GM19099 (cell line): ENCODE measurements at regions not wholly inside any gene's neighbourhood (a gene's known extent, or its start where the extent isn't known, plus 50 kb on each side); places are given as distances from the start of the nearest gene placed in this dataset.

ENCODE experiments used
- POLR2A ChIP-seq: IDR thresholded peaks from 3 replicates; pipeline ENCODE4 v1.6.1; 2011; ENCODE audit warnings: low read depth; ENCODE audit not compliant: insufficient read length; ENCODE audit errors: extremely low read depth

- TF ChIP-seq POLR2A = no peak
Observed at GRCh38 chr1:209153411-209153810, 430.1 kb upstream of the CAMK1G start.

DNA sequence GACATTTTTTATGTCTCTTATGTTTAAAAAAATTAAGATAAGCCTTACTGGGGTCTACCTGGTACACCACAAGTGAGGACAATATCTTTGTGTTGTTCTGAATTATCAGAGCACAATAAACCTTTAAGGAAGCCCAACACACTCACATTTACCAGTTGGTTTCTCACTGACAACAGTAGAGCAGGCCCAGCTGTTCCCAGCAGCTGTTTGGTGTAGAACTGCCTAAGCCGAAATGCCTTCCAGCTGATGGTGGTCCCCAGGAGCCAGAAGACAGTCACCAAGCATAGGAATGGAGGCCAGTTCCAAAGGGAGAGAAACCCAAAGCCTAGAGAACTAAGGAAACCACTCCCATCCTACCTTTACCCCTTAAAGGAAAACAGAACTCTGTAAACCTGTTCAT is 428.6 kb upstream of the CAMK1G start:
- no peak for TF ChIP-seq POLR2A

DNA sequence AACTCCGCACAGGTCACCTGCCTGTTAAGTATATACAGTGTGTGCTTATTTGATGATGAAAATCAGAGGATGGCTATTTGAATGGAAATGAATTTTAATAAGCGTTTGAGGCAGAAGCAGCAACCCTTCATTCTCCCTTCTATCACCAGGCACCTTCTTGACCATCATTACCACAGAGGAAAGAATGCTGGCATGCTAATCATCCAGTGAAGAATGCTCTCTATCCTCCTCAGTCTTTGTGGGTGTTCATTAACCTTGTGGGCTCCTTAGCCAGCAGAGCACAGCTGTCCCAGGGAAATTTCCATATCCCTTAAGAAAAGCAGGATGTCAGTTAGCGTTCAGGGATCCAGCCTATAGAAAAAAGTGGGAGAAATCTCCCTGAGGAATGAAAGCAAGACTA is 428.0 kb upstream of the CAMK1G start:
- TF ChIP-seq POLR2A = no peak

DNA sequence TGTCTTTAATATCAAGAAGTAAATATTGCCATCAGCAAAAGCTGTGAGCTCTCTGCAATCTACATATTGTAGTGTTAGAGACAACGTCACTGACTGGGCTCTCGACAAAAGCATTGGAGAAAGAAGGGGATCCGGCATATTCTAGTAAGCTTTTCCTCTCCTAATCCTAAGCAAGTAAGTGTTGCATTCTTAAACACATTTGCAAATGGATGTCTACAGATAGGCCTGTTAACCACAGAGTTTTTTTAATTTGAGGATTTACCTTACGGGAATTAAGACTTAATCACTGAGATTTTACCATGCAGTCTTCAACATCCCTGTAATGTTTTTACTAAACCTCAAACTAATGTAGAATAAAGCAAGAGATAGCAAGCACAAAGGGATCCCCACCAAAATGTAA is 426.5 kb upstream of the CAMK1G start:
- no peak for TF ChIP-seq POLR2A

DNA sequence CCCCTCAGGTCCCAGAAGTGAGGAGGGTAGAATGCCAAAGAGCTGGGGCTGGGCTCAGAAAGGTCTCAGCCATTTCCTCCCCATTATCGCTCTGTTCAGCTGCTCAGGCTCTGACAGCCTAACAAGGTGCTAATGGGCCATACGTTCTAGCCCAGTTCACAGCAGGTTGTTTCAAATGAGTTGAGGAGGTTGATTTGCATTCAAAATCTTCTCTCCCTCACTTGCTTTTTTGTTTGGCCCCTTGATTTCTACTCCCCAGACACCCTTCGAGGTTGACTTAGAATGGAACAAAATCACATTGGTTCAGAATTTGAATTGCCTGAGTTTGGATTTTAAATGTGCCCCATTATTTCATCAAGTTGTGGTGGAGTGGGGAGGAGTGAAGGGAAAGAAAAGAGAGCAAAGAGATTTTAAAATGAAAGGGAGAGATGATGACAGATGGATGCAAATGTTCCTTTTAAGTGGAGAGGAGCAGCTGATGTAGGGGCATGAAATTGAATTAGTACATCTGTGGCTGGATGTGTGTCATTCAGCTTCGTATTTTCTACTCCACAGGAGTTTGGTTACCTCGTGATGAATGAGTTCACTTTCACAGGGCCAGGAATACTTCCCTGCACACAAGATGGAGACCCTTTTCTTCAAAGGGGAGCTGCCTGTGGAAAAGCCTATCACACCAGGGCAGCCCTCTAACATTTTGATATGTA is 425.8 kb upstream of the CAMK1G start:
- no peak for TF ChIP-seq POLR2A

DNA sequence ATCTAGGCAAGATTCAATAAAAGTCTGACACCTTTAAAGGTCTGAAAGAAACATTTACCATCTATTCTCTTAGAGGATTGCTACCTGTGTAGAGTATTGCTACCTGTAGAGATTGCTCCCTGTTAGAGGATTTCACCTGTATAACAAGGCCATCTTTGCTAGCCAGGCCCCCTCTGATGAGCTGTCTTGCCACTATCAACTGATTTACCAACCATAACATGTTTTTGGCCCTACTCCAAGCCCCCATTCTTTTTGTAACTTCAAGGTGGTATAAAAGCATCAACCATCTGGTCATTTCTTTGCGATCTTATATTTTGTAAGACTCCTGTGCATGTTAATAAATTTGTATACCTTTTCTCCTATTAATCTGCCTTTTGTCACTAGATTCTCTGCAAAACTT is 424.7 kb upstream of the CAMK1G start:
- no peak for TF ChIP-seq POLR2A

GRCh38 chr1:209160230-209160629 is 423.3 kb upstream of the CAMK1G start:
- TF ChIP-seq POLR2A = no peak

- TF ChIP-seq POLR2A = no peak
Observed at GRCh38 chr1:209162651-209163050, 420.9 kb upstream of the CAMK1G start.

GRCh38 chr1:209168204-209168603 is 415.3 kb upstream of the CAMK1G start:
- TF ChIP-seq POLR2A = no peak

DNA sequence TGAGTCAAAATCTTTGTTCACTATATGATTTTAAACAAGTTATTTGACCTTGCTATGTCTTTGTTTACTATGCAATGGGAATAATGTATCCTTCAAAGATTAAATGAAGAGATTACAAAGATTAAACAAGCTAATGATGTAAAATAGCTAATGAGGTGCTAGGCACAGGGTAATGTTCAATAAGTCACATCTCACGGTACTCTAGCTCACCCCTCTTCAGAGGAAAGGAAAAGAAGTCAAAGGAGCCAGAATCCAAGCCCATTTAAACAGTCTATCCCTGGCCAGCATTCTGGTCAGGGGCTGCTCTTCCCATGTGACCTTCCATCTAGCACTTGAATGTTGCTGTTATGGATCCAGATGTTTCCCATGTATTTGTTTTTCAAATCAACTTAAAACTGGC is 412.4 kb upstream of the CAMK1G start:
- no peak for TF ChIP-seq POLR2A

DNA sequence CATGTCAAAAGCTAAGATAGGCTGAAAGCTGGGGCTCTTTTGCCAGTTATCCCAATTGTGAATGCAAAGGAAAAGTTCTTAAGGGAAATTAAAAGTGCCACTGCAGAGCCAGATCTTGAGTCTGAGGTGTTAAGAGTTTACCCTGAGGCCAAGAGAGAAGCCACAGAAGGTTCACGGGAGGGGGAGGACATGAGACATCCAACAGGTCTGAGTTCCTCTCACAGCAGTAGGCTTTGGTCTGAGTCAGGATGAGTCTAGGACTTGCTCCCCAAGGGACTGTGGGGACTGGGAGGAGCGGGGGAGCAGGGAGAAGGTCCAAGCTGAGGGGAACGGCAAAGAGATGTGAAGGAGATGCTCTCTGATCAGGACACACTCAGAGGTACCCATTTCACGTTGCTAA is 411.2 kb upstream of the CAMK1G start:
- no peak for TF ChIP-seq POLR2A

DNA sequence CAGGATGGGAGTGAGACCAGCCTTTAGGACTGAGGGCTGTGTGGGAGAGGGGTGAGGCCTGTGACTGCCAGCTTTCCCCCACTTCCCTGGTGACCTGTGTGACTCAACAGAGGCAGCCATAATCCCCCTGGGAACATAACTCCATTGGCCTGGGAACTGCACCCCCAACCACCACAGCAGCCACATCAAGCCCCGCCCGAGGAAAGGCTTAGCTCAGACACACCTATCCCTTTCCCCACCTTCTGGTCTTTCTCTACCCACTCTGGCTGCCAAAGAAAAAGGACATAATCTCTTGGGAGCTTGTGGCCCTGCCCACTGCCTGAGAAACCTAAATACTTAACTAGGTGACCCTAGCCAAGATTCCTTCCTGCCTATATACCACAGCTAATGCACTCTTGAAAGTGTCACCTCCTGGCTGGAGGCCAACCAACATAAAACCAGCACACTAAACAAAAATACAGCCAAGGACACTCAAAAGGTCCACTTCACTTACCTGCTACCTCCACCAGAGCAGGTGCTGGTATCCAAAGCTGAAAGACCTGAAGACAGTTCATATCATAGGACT is 406.6 kb upstream of the CAMK1G start:
- TF ChIP-seq POLR2A = no peak

GRCh38 chr1:209183195-209183594 is 400.3 kb upstream of the CAMK1G start:
- no peak for TF ChIP-seq POLR2A

- TF ChIP-seq POLR2A = no peak
Observed at GRCh38 chr1:209187589-209187988, 395.9 kb upstream of the CAMK1G start.

- no peak for TF ChIP-seq POLR2A
Observed at GRCh38 chr1:209190591-209191261, 392.8 kb upstream of the CAMK1G start.

GRCh38 chr1:209191262-209191634 is 392.3 kb upstream of the CAMK1G start:
- TF ChIP-seq POLR2A = no peak
